Adrenal gland (tissue), 5 donors: ENCODE measurements at regions not wholly inside any gene's neighbourhood (a gene's known extent, or its start where the extent isn't known, plus 50 kb on each side); places are given as distances from the start of the nearest gene placed in this dataset.

Source experiments
- CTCF ChIP-seq, 6 experiments: fragments of 450-650 bp in 4 of 6; fragments of 200-600 bp in 2 of 6; sonication (generic) in 1 of 6; IDR thresholded peaks; 1 replicate in 5 of 6; 2 replicates in 1 of 6; pipeline versions ENCODE4 v1.5.1 to v1.8.0; 2016 to 2021; ENCODE audit warnings: antibody characterized with exemption in 6 of 6, mild to moderate bottlenecking in 2 of 6, moderate library complexity in 1 of 6
- POLR2A ChIP-seq, 2 donors: fragments of 450-650 bp; IDR thresholded peaks; one replicate each; pipeline ENCODE4 v1.6.1; 2017; ENCODE audit warnings: antibody characterized with exemption in 2 of 2, mild to moderate bottlenecking in 2 of 2, moderate library complexity in 1 of 2
- donor health status: DM: no; HTN: no; CAD: no.

DNA sequence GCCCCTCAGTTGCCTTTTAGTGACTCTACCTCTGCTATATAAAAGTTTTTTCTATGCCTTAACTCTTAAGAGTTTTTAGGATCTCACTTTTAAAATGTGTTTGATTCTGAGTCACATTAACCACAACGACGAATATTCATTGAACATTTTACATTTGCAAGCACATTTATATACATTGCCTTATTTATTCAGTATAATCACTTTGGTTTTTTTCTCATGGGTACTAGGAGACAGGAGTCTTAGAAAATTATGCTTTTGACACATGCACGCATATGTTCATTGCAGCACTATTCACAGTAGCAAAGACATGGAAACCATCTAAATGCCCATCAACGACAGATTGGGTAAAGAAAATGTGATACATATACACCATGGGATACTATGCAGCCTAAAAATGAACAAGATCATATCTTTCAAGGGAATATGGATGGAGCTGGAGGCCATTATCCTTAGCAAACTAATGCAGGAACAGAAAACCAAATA is 236.9 kb upstream of the SPAG17 start:
- TF ChIP-seq CTCF (IDR thresholded peaks at IDR 0.05) (no peak), POLR2A (IDR thresholded peaks at IDR 0.05) (no peak)
